ENCODE measurements at regions not wholly inside any gene's neighbourhood (a gene's known extent, or its start where the extent isn't known, plus 50 kb on each side); places are given as distances from the start of the nearest gene placed in this dataset.
"Not testable (repeated sequence)": the region's sequence is repeated elsewhere in the genome, so short reads cannot be mapped to it uniquely, and the experiment has no call there.

- Histone ChIP-seq H3K27me3 (ENCODE audit: insufficient read depth, low read length) (no peaks in the 10 kb centered on the region), H3K9ac (ENCODE audit: low read depth, low read length) (no peak overlapping the region), H3K36me3 (ENCODE audit: insufficient read depth, low read depth, low read length) (no peaks in the 10 kb centered on the region), H3K4me1 (ENCODE audit: insufficient read depth, low read length) (no peaks in the 10 kb centered on the region), H3K4me3 (ENCODE audit: low read length) (no peak overlapping the region), H3K27ac (ENCODE audit: low read length) (no peak overlapping the region), H3K9me3 (ENCODE audit: insufficient read depth, low read depth, low read length) (no peaks in the 10 kb centered on the region)
Measured at GRCh38 chr5:96173366-96173765, 211.7 kb upstream of the ELL2 start.

- Histone ChIP-seq H3K9ac (ENCODE audit: low read depth, low read length) (no peak overlapping the region), H3K27ac (ENCODE audit: low read length) (no peak overlapping the region), H3K27me3 (ENCODE audit: insufficient read depth, low read length) (no peaks in the 10 kb centered on the region)
Measured at GRCh38 chr5:96172436-96172835, 210.8 kb upstream of the ELL2 start.

GRCh38 chr5:96171973-96172372, 210.3 kb upstream of the ELL2 start:
- H3K36me3 ChIP-seq (ENCODE audit: insufficient read depth, low read depth, low read length); H3K9ac ChIP-seq (ENCODE audit: low read depth, low read length); H3K27ac ChIP-seq (ENCODE audit: low read length); H3K4me3 ChIP-seq (ENCODE audit: low read length); H3K4me1 ChIP-seq (ENCODE audit: insufficient read depth, low read length); H3K9me3 ChIP-seq (ENCODE audit: insufficient read depth, low read depth, low read length); H3K27me3 ChIP-seq (ENCODE audit: insufficient read depth, low read length): not testable (repeated sequence)

More at GRCh38 chr5:96172436-96172835, 210.8 kb upstream of the ELL2 start:
- H3K4me1 ChIP-seq (ENCODE audit: insufficient read depth, low read length), result no peaks in the 10 kb centered on the region
- H3K9me3 ChIP-seq (ENCODE audit: insufficient read depth, low read depth, low read length), result no peaks in the 10 kb centered on the region
- H3K36me3 ChIP-seq (ENCODE audit: insufficient read depth, low read depth, low read length), result no peaks in the 10 kb centered on the region
- H3K4me3 ChIP-seq (ENCODE audit: low read length), result no peak overlapping the region

- not testable (repeated sequence) for H3K4me3 ChIP-seq (ENCODE audit: low read length); H3K9ac ChIP-seq (ENCODE audit: low read depth, low read length); H3K27ac ChIP-seq (ENCODE audit: low read length); H3K27me3 ChIP-seq (ENCODE audit: insufficient read depth, low read length); H3K9me3 ChIP-seq (ENCODE audit: insufficient read depth, low read depth, low read length); H3K36me3 ChIP-seq (ENCODE audit: insufficient read depth, low read depth, low read length); H3K4me1 ChIP-seq (ENCODE audit: insufficient read depth, low read length)
Measured at GRCh38 chr5:96170481-96171125, 209.0 kb upstream of the ELL2 start.

- not testable (repeated sequence) for H3K4me3 ChIP-seq (ENCODE audit: low read length); H3K27ac ChIP-seq (ENCODE audit: low read length); H3K36me3 ChIP-seq (ENCODE audit: insufficient read depth, low read depth, low read length); H3K9ac ChIP-seq (ENCODE audit: low read depth, low read length); H3K4me1 ChIP-seq (ENCODE audit: insufficient read depth, low read length); H3K27me3 ChIP-seq (ENCODE audit: insufficient read depth, low read length); H3K9me3 ChIP-seq (ENCODE audit: insufficient read depth, low read depth, low read length)
Measured at GRCh38 chr5:96168833-96169232, 207.2 kb upstream of the ELL2 start.

GRCh38 chr5:96159043-96159442, 197.4 kb upstream of the ELL2 start:
- no peaks in the 10 kb centered on the region for H3K27me3 ChIP-seq (ENCODE audit: insufficient read depth, low read length)
- H3K27ac ChIP-seq (ENCODE audit: low read length), result no peak overlapping the region
- peaks cover 9% of the 10 kb centered on the region; the same call in 1 of the 2 replicates for H3K4me1 ChIP-seq (ENCODE audit: insufficient read depth, low read length)
- H3K9ac ChIP-seq (ENCODE audit: low read depth, low read length), result no peak overlapping the region
- H3K9me3 ChIP-seq (ENCODE audit: insufficient read depth, low read depth, low read length), result no peaks in the 10 kb centered on the region
- H3K36me3 ChIP-seq (ENCODE audit: insufficient read depth, low read depth, low read length), result no peaks in the 10 kb centered on the region
- H3K4me3 ChIP-seq (ENCODE audit: low read length), result no peak overlapping the region

GRCh38 chr5:96157841-96158291, 196.2 kb upstream of the ELL2 start:
- Histone ChIP-seq H3K27ac (ENCODE audit: low read length) (no peak overlapping the region), H3K27me3 (ENCODE audit: insufficient read depth, low read length) (no peaks in the 10 kb centered on the region), H3K4me1 (ENCODE audit: insufficient read depth, low read length) (peaks cover 9% of the 10 kb centered on the region; the same call in 1 of the 2 replicates), H3K9ac (ENCODE audit: low read depth, low read length) (no peak overlapping the region), H3K36me3 (ENCODE audit: insufficient read depth, low read depth, low read length) (no peaks in the 10 kb centered on the region), H3K9me3 (ENCODE audit: insufficient read depth, low read depth, low read length) (no peaks in the 10 kb centered on the region), H3K4me3 (ENCODE audit: low read length) (no peak overlapping the region)

GRCh38 chr5:96157077-96157780, 195.6 kb upstream of the ELL2 start:
- Histone ChIP-seq H3K4me1 (ENCODE audit: insufficient read depth, low read length) (peaks cover 9% of the 10 kb centered on the region; the same call in 1 of the 2 replicates), H3K9ac (ENCODE audit: low read depth, low read length) (no peak overlapping the region), H3K27me3 (ENCODE audit: insufficient read depth, low read length) (no peaks in the 10 kb centered on the region), H3K9me3 (ENCODE audit: insufficient read depth, low read depth, low read length) (no peaks in the 10 kb centered on the region), H3K27ac (ENCODE audit: low read length) (no peak overlapping the region), H3K36me3 (ENCODE audit: insufficient read depth, low read depth, low read length) (no peaks in the 10 kb centered on the region), H3K4me3 (ENCODE audit: low read length) (no peak overlapping the region)

- Histone ChIP-seq H3K4me3 (ENCODE audit: low read length) (no peak overlapping the region), H3K36me3 (ENCODE audit: insufficient read depth, low read depth, low read length) (no peaks in the 10 kb centered on the region), H3K9me3 (ENCODE audit: insufficient read depth, low read depth, low read length) (no peaks in the 10 kb centered on the region), H3K9ac (ENCODE audit: low read depth, low read length) (no peak overlapping the region), H3K4me1 (ENCODE audit: insufficient read depth, low read length) (peaks cover 11% of the 10 kb centered on the region; the same call in 1 of the 2 replicates), H3K27me3 (ENCODE audit: insufficient read depth, low read length) (no peaks in the 10 kb centered on the region), H3K27ac (ENCODE audit: low read length) (no peak overlapping the region)
Measured at GRCh38 chr5:96155147-96155546, 193.5 kb upstream of the ELL2 start.

GRCh38 chr5:96151891-96152290, 190.2 kb upstream of the ELL2 start:
- no peaks in the 10 kb centered on the region for H3K9me3 ChIP-seq (ENCODE audit: insufficient read depth, low read depth, low read length)
- no peak overlapping the region for H3K4me3 ChIP-seq (ENCODE audit: low read length)
- no peaks in the 10 kb centered on the region for H3K27me3 ChIP-seq (ENCODE audit: insufficient read depth, low read length)
- H3K36me3 ChIP-seq (ENCODE audit: insufficient read depth, low read depth, low read length), result no peaks in the 10 kb centered on the region
- H3K9ac ChIP-seq (ENCODE audit: low read depth, low read length), result no peak overlapping the region
- H3K27ac ChIP-seq (ENCODE audit: low read length), result no peak overlapping the region
- peaks cover 5% of the 10 kb centered on the region; the same call in 1 of the 2 replicates for H3K4me1 ChIP-seq (ENCODE audit: insufficient read depth, low read length)

- Histone ChIP-seq H3K27ac (ENCODE audit: low read length) (no peak overlapping the region), H3K9ac (ENCODE audit: low read depth, low read length) (no peak overlapping the region), H3K4me1 (ENCODE audit: insufficient read depth, low read length) (peaks cover 14% of the 10 kb centered on the region; the same call in 1 of the 2 replicates)
Measured at GRCh38 chr5:96150007-96150406, 188.4 kb upstream of the ELL2 start.

GRCh38 chr5:96149546-96149945, 187.9 kb upstream of the ELL2 start:
- Histone ChIP-seq H3K4me3 (ENCODE audit: low read length) (no peak overlapping the region), H3K9me3 (ENCODE audit: insufficient read depth, low read depth, low read length) (no peaks in the 10 kb centered on the region), H3K27me3 (ENCODE audit: insufficient read depth, low read length) (no peaks in the 10 kb centered on the region), H3K27ac (ENCODE audit: low read length) (no peak overlapping the region), H3K9ac (ENCODE audit: low read depth, low read length) (no peak overlapping the region), H3K4me1 (ENCODE audit: insufficient read depth, low read length) (peaks cover 18% of the 10 kb centered on the region; the same call in 1 of the 2 replicates), H3K36me3 (ENCODE audit: insufficient read depth, low read depth, low read length) (no peaks in the 10 kb centered on the region)

More at GRCh38 chr5:96150007-96150406, 188.4 kb upstream of the ELL2 start:
- Histone ChIP-seq H3K4me3 (ENCODE audit: low read length) (no peak overlapping the region), H3K27me3 (ENCODE audit: insufficient read depth, low read length) (no peaks in the 10 kb centered on the region), H3K9me3 (ENCODE audit: insufficient read depth, low read depth, low read length) (no peaks in the 10 kb centered on the region), H3K36me3 (ENCODE audit: insufficient read depth, low read depth, low read length) (no peaks in the 10 kb centered on the region)
